GM12878 (cell line): ENCODE measurements at regions not wholly inside any gene's neighbourhood (a gene's known extent, or its start where the extent isn't known, plus 50 kb on each side); places are given as distances from the start of the nearest gene placed in this dataset.

ENCODE experiments used
- ATAC-seq: fragments of 200-7000 bp; cut with Tn5 transposase; 3 replicates; pipeline ENCODE4 v1.9.1; 2020; ENCODE audit warnings: mild to moderate bottlenecking, moderate library complexity
- BruUV-seq: library from RNA; stranded (reverse); fragments of 400-500 nt; replicated peaks from 2 replicates; lab custom pipeline; 2021; lab: Mats Ljungman, UMichigan
- CTCF ChIA-PET: fragments of 300-600 bp; sonication (Branson Sonifier 250); formaldehyde crosslinking; extraction: SDS; loops from one replicate; lab custom pipeline; 2021; ENCODE audit warnings: inconsistent platforms; lab: Yijun Ruan, JAX
- POLR2A ChIA-PET: fragments of 350-600 bp; formaldehyde crosslinking; extraction: SDS; loops from one replicate; lab custom pipeline; 2021; ENCODE audit warnings: inconsistent platforms; lab: Charles Lee
- RAD21 ChIA-PET: fragments of 300-600 bp; sonication (Branson Sonifier 250); formaldehyde crosslinking; loops from one replicate; lab custom pipeline; 2023; ENCODE audit warnings: antibody characterized with exemption; ENCODE audit not compliant: unreplicated experiment; lab: Charles Lee
- SMC1A ChIA-PET: fragments of 300-600 bp; sonication (Branson Sonifier 250); formaldehyde crosslinking; loops from one replicate; lab custom pipeline; 2023; ENCODE audit not compliant: unreplicated experiment, uncharacterized antibody; lab: Charles Lee
- DNase-seq: peaks from one replicate; pipeline ENCODE4 v3.0.0-alpha.2; 2011; ENCODE audit warnings: low read depth, low spot score
- FAIRE-seq: peaks from 3 replicates; lab custom pipeline; 2011; peaks lifted over from hg19 to GRCh38; lab: Jason Lieb, UNC
- H2AFZ ChIP-seq: 2 replicates; pipeline ENCODE4 v1.6.0; 2011; ENCODE audit warnings: low read depth, low read length, control low read depth; ENCODE audit not compliant: control insufficient read depth
- H3K27ac ChIP-seq: 2 replicates; pipeline ENCODE4 v1.5.1; 2011; ENCODE audit warnings: control low read depth; ENCODE audit not compliant: control insufficient read depth, insufficient read depth
- H3K27me3 ChIP-seq, 2 experiments: replicated peaks in 1 of 2; 2 replicates each; pipeline versions ENCODE4 v1.6.0 to v1.6.1; 2011; ENCODE audit warnings: low read length in 1 of 2; ENCODE audit not compliant: control insufficient read depth in 2 of 2, insufficient read depth in 2 of 2
- H3K36me3 ChIP-seq, 2 experiments: 2 replicates each; pipeline ENCODE4 v1.5.1; 2011; ENCODE audit warnings: low read length in 1 of 2; ENCODE audit not compliant: control insufficient read depth in 2 of 2, insufficient read depth in 2 of 2
- H3K4me1 ChIP-seq: 2 replicates; pipeline ENCODE4 v1.6.1; 2011; ENCODE audit warnings: mild to moderate bottlenecking, low read length, moderate library complexity, mixed read lengths; ENCODE audit not compliant: control insufficient read depth, insufficient read depth
- H3K4me2 ChIP-seq: 2 replicates; pipeline ENCODE4 v1.6.0; 2011; ENCODE audit warnings: control low read depth; ENCODE audit not compliant: control insufficient read depth, insufficient read depth
- H3K4me3 ChIP-seq: fragments of 200-600 bp; sonication (generic); 2 replicates; pipeline ENCODE4 v1.5.1; 2016
- H3K79me2 ChIP-seq: 2 replicates; pipeline ENCODE4 v1.6.0; 2011; ENCODE audit warnings: low read length; ENCODE audit not compliant: control insufficient read depth, insufficient read depth
- H3K9ac ChIP-seq: 2 replicates; pipeline ENCODE4 v1.8.0; 2011; ENCODE audit warnings: low read length, control low read depth, mixed read lengths; ENCODE audit not compliant: control insufficient read depth, insufficient read depth
- H3K9me3 ChIP-seq: replicated peaks from 3 replicates; pipeline ENCODE4 v1.5.1; 2011; ENCODE audit warnings: mild to moderate bottlenecking, low read length; ENCODE audit not compliant: control insufficient read depth, insufficient read depth
- H4K20me1 ChIP-seq: 2 replicates; pipeline ENCODE4 v1.6.0; 2011; ENCODE audit not compliant: control insufficient read depth, insufficient read depth
- ASH2L ChIP-seq: fragments of 300-600, 200-600 bp; sonication (generic); IDR thresholded peaks from 2 replicates; pipeline ENCODE4 v1.6.1; 2017; ENCODE audit warnings: low read depth, mild to moderate bottlenecking, borderline replicate concordance
- ETV6 ChIP-seq, 2 experiments: fragments of 450-650 bp in 1 of 2; IDR thresholded peaks in 1 of 2; conservative IDR thresholded peaks in 1 of 2; 2 replicates each; pipeline ENCODE4 v1.6.1; 2014; ENCODE audit warnings: antibody characterized with exemption in 1 of 2, borderline replicate concordance in 1 of 2, low read depth in 1 of 2, mild to moderate bottlenecking in 1 of 2, moderate library complexity in 1 of 2
- IKZF2 ChIP-seq, 2 experiments: fragments of 450-650 bp; IDR thresholded peaks; 2 replicates each; pipeline ENCODE4 v1.6.1; 2017; ENCODE audit warnings: mild to moderate bottlenecking in 2 of 2, moderate library complexity in 2 of 2
- IRF3 ChIP-seq: fragments of 450-650 bp; IDR thresholded peaks from 2 replicates; pipeline ENCODE4 v1.6.1; 2014; ENCODE audit warnings: mild to moderate bottlenecking
- MAX ChIP-seq: IDR thresholded peaks from 2 replicates; pipeline ENCODE4 v1.6.1; 2012; ENCODE audit warnings: low read depth, low read length, improper control_type of control experiment
- NFXL1 ChIP-seq: fragments of 450-650 bp; IDR thresholded peaks from 2 replicates; pipeline ENCODE4 v1.6.1; 2017; ENCODE audit warnings: antibody characterized with exemption, mild to moderate bottlenecking, borderline replicate concordance
- NFYA ChIP-seq: IDR thresholded peaks from 2 replicates; pipeline ENCODE4 v1.6.1; 2011; ENCODE audit warnings: low read depth, mild to moderate bottlenecking, low read length, improper control_type of control experiment, borderline replicate concordance
- NR2C2 ChIP-seq: IDR thresholded peaks from 2 replicates; pipeline ENCODE4 v1.6.1; 2011; ENCODE audit warnings: borderline replicate concordance, low read depth; ENCODE audit not compliant: control insufficient read depth, insufficient read length
- NRF1 ChIP-seq: conservative IDR thresholded peaks from 2 replicates; pipeline ENCODE4 v1.6.1; 2011; ENCODE audit warnings: mild to moderate bottlenecking, low read depth, low read length, improper control_type of control experiment
- PRDM15 ChIP-seq: fragments of 450-650 bp; formaldehyde crosslinking; IDR thresholded peaks from 2 replicates; pipeline ENCODE4 v1.4.0; 2020; ENCODE audit warnings: mild to moderate bottlenecking, moderate library complexity
- SIX5 ChIP-seq: IDR thresholded peaks from 2 replicates; pipeline ENCODE4 v1.6.1; 2011; ENCODE audit warnings: mild to moderate bottlenecking, low read depth, low read length, moderate library complexity; ENCODE audit not compliant: severe bottlenecking
- SMAD1 ChIP-seq: fragments of 450-650 bp; IDR thresholded peaks from 2 replicates; pipeline ENCODE4 v1.6.1; 2018; ENCODE audit warnings: mild to moderate bottlenecking, low read depth; ENCODE audit not compliant: partially characterized antibody
- STAT1 ChIP-seq: fragments of 450-650 bp; conservative IDR thresholded peaks from 2 replicates; pipeline ENCODE4 v1.6.1; 2014; ENCODE audit warnings: antibody characterized with exemption, mild to moderate bottlenecking
- SUPT20H ChIP-seq: IDR thresholded peaks from 2 replicates; pipeline ENCODE4 v1.6.1; 2011; ENCODE audit warnings: low read depth, mild to moderate bottlenecking, low read length, moderate library complexity, borderline replicate concordance; ENCODE audit not compliant: control insufficient read depth
- ZNF207 ChIP-seq: fragments of 450-650 bp; IDR thresholded peaks from 2 replicates; pipeline ENCODE4 v1.6.1; 2014; ENCODE audit warnings: antibody characterized with exemption, mild to moderate bottlenecking, borderline replicate concordance
- ZNF622 ChIP-seq: fragments of 450-650 bp; IDR thresholded peaks from 2 replicates; pipeline ENCODE4 v1.6.1; 2017; ENCODE audit warnings: mild to moderate bottlenecking, inconsistent platforms
- WGBS: methylation state at CpG from one replicate; pipeline ENCODE4 v1.1.6; 2016; ENCODE audit warnings: low lambda C conversion rate; ENCODE audit not compliant: insufficient replicate concordance, insufficient coverage; ENCODE audit errors: missing lambda C conversion rate; 5-methylcytosine and 5-hydroxymethylcytosine counted together
- in situ Hi-C: fragments of 300-500 bp; cut with MboI; formaldehyde crosslinking; loops from 9 replicates; pipeline ENCODE4 v1.14.3; 2018; ENCODE audit warnings: mixed read lengths
- intact Hi-C: fragments of 100-400 bp; cut with micrococcal nuclease; formaldehyde crosslinking; loops from one replicate; pipeline ENCODE4 v1.14.2; 2022; ENCODE audit not compliant: unreplicated experiment

- H3K9me3 ChIP-seq = no peaks in the 10 kb centered on the region
- WGBS = 28% methylated on average over 5 of the region's 5 CpGs
- FAIRE-seq (no peak), DNase-seq (no peak), ATAC-seq (no peak)
- no peak overlapping the region for H3K27ac ChIP-seq
- H3K27me3 ChIP-seq = no peaks in the 10 kb centered on the region; a peak in 1 of 4 replicates
- ChIA-PET POLR2A (no interaction called here), RAD21 (no interaction called here), SMC1A (interaction anchor here (0.6 kb wide), 1 partner anchor 12 kb away, joined by 4 read pairs; no protein-coding TSS in a partner anchor), CTCF (interaction anchor here (0.6 kb wide), 2 partner anchors 20 to 36 kb away, joined by 3 read pairs; no protein-coding TSS in a partner anchor)
- H3K79me2 ChIP-seq = no peaks in the 10 kb centered on the region
- no peaks in the 10 kb centered on the region for H4K20me1 ChIP-seq
- no peak overlapping the region for H3K4me3 ChIP-seq
- no peak for TF ChIP-seq ETV6 (conservative IDR thresholded peaks at IDR 0.05 in 1 of 2, IDR thresholded peaks at IDR 0.05 in 1 of 2; ENCODE audit: borderline replicate concordance in 1 of 2, low read depth in 1 of 2)
- TF ChIP-seq NR2C2 = no peak
- no peak for TF ChIP-seq IKZF2 (IDR thresholded peaks at IDR 0.05)
- no peak for TF ChIP-seq SUPT20H
- TF ChIP-seq ASH2L = no peak
- no peak for TF ChIP-seq NFXL1
- TF ChIP-seq SIX5 = no peak
- TF ChIP-seq NRF1 = no peak
- TF ChIP-seq ZNF207 = no peak
- TF ChIP-seq PRDM15 = no peak
- TF ChIP-seq STAT1 = no peak
- TF ChIP-seq SMAD1 = no peak
- no peak for TF ChIP-seq IRF3
- no peak for TF ChIP-seq ZNF622
- no peak for TF ChIP-seq NFYA
- no peak for TF ChIP-seq MAX
- no peak overlapping the region for H3K4me2 ChIP-seq
- no peaks in the 10 kb centered on the region for H3K36me3 ChIP-seq
- in situ Hi-C loops = no loop called here
- H3K4me1 ChIP-seq = no peaks in the 10 kb centered on the region
- no peak overlapping the region for H3K9ac ChIP-seq
- intact Hi-C loops = no loop called here
- no peak overlapping the region for H2AFZ ChIP-seq
- BruUV-seq = no TSS peak
These were observed 196.5 kb downstream of the TANC2 start for GRCh38 chr17:63162406-63163157.
